ENCODE measurements at regions not wholly inside any gene's neighbourhood (a gene's known extent, or its start where the extent isn't known, plus 50 kb on each side); places are given as distances from the start of the nearest gene placed in this dataset.

DNA sequence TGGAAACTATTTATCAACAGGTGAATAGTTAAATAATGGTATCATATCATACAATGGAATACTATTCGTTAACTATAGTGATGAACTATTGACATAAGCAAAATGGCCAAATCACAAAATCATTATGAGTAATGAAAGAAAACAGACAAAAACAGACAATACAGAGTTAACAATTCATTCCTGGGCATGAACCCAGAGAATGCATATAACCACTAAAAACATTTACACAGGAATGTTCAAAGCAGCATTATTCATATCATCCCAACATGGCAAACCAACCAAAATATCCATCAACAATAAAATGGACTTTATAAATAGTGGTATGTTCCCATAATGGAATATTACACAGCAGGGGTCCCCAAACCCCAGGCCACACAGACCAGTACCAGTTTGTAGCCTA lies 131.2 kb upstream of the CYP1B1 start:
- Mint-ChIP-seq H3K9me3 (ENCODE audit: unreplicated experiment) (peaks cover 9% of the 10 kb centered on the region), H3K4me3 (ENCODE audit: unreplicated experiment) (no peak overlapping the region), H3K27ac (ENCODE audit: unreplicated experiment) (no peak overlapping the region), H3K27me3 (ENCODE audit: low read depth, unreplicated experiment) (no peaks in the 10 kb centered on the region), H3K36me3 (ENCODE audit: low read depth, unreplicated experiment) (no peaks in the 10 kb centered on the region), H3K4me1 (ENCODE audit: low read depth, unreplicated experiment) (no peaks in the 10 kb centered on the region)
- H3K27ac ChIP-seq (ENCODE audit: low read depth, low read length): no peak overlapping the region
- H3K4me1 ChIP-seq (ENCODE audit: insufficient read depth, low read length): no peaks in the 10 kb centered on the region
- no peak overlapping the region for H3K4me2 ChIP-seq (ENCODE audit: low read length)
- no peaks in the 10 kb centered on the region for H3K79me2 ChIP-seq (ENCODE audit: insufficient read depth, low read length)
- FAIRE-seq (no peak), DNase-seq (ENCODE audit: low read depth) (peak; percentile 69)
- no peak overlapping the region for H3K4me3 ChIP-seq (ENCODE audit: insufficient read depth, low read depth, low read length)
- H2AFZ ChIP-seq (ENCODE audit: low read depth, low read length): no peak overlapping the region
- no peaks in the 10 kb centered on the region for H3K9me3 ChIP-seq (ENCODE audit: insufficient read depth, low read depth, low read length)
- TF ChIP-seq, protein P1, sequence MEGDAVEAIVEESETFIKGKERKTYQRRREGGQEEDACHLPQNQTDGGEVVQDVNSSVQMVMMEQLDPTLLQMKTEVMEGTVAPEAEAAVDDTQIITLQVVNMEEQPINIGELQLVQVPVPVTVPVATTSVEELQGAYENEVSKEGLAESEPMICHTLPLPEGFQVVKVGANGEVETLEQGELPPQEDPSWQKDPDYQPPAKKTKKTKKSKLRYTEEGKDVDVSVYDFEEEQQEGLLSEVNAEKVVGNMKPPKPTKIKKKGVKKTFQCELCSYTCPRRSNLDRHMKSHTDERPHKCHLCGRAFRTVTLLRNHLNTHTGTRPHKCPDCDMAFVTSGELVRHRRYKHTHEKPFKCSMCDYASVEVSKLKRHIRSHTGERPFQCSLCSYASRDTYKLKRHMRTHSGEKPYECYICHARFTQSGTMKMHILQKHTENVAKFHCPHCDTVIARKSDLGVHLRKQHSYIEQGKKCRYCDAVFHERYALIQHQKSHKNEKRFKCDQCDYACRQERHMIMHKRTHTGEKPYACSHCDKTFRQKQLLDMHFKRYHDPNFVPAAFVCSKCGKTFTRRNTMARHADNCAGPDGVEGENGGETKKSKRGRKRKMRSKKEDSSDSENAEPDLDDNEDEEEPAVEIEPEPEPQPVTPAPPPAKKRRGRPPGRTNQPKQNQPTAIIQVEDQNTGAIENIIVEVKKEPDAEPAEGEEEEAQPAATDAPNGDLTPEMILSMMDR (IDR thresholded peaks at IDR 0.05; ENCODE audit: insufficient read depth, low read depth, low read length): no peak
- no peak for TF ChIP-seq EZH2 (IDR thresholded peaks at IDR 0.05; ENCODE audit: insufficient read depth, low read length)
- H3K36me3 ChIP-seq (ENCODE audit: insufficient read depth, low read length): no peaks in the 10 kb centered on the region
- H3K27me3 ChIP-seq (ENCODE audit: insufficient read depth, low read length): no peaks in the 10 kb centered on the region
- no peak overlapping the region for H3K9ac ChIP-seq (ENCODE audit: low read length)
- no peaks in the 10 kb centered on the region for H4K20me1 ChIP-seq (ENCODE audit: insufficient read depth, low read length)

DNA sequence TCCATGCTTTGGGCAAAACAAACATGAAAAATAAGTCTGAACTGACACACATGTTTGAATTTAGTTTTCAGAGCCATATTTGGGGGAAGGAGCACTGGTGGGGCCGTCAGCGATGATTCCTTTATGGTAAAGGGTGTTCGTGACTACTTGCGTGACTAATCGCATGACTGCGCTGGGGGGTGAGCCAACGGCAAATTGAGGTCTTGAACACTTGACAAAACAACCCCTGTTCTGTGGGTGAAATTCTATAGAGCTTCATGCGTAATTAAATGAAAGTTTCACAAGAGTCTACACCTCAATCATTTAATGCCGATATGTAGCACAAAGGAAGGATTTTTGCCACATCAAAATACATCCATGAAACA lies 127.5 kb upstream of the CYP1B1 start:
- Histone ChIP-seq H3K9me3 (ENCODE audit: insufficient read depth, low read depth, low read length) (no peaks in the 10 kb centered on the region), H3K4me1 (ENCODE audit: insufficient read depth, low read length) (no peaks in the 10 kb centered on the region), H3K79me2 (ENCODE audit: insufficient read depth, low read length) (no peaks in the 10 kb centered on the region), H4K20me1 (ENCODE audit: insufficient read depth, low read length) (no peaks in the 10 kb centered on the region), H3K9ac (ENCODE audit: low read length) (no peak overlapping the region), H3K4me3 (ENCODE audit: insufficient read depth, low read depth, low read length) (no peak overlapping the region), H2AFZ (ENCODE audit: low read depth, low read length) (peak overlapping the region; percentile 5), H3K36me3 (ENCODE audit: insufficient read depth, low read length) (no peaks in the 10 kb centered on the region), H3K27ac (ENCODE audit: low read depth, low read length) (peak overlapping the region; percentile 57), H3K4me2 (ENCODE audit: low read length) (peak overlapping the region; percentile 18), H3K27me3 (ENCODE audit: insufficient read depth, low read length) (no peaks in the 10 kb centered on the region)
- no peaks in the 10 kb centered on the region for H3K36me3 Mint-ChIP-seq (ENCODE audit: low read depth, unreplicated experiment)
- TF ChIP-seq EZH2 (IDR thresholded peaks at IDR 0.05; ENCODE audit: insufficient read depth, low read length): no peak
- TF ChIP-seq, protein P1 (IDR thresholded peaks at IDR 0.05; ENCODE audit: insufficient read depth, low read depth, low read length): no peak
- peaks cover 5% of the 10 kb centered on the region for H3K27me3 Mint-ChIP-seq (ENCODE audit: low read depth, unreplicated experiment)
- peaks cover 4% of the 10 kb centered on the region for H3K9me3 Mint-ChIP-seq (ENCODE audit: unreplicated experiment)
- no peaks in the 10 kb centered on the region for H3K4me1 Mint-ChIP-seq (ENCODE audit: low read depth, unreplicated experiment)
- H3K27ac Mint-ChIP-seq (ENCODE audit: unreplicated experiment): no peak overlapping the region
- no peak for FAIRE-seq
- H3K4me3 Mint-ChIP-seq (ENCODE audit: unreplicated experiment): no peak overlapping the region
- peak; percentile 54 for DNase-seq (ENCODE audit: low read depth)

DNA sequence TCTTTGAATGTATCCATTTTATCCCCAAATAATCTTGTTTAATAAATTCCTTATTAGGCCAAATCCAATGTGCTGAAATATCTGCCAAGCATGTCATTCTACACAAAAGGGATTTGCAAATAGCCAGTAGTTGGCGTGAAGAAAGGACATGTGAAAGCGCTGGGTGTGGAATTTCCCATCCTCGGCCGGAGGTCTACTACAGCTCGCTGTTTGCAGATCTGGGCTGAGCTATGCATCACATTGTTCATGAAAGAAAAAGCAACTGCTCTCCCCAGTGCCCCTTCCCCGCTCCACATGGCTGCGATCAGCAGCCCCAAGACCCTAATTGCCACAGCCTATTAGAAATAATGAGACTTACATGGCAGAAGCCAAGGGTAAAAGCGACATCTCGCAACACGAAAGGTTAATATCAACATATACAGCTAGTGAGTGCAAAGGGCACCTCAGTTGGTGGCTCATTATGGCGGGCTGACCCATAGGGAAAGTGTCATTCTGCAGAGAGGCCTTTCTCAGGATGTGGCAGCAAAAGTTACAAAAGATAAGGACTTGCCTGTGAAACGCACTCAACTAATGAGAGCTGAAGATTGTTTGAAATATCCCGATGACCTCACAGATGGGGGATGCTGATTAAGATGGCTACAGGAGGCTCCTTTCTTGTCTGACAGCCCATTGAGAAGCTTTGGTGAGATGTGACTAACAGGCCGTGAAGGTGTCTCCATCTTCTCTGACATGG lies 126.9 kb upstream of the CYP1B1 start:
- no peak for FAIRE-seq
- peaks cover 4% of the 10 kb centered on the region for H3K9me3 Mint-ChIP-seq (ENCODE audit: unreplicated experiment)
- Histone ChIP-seq H3K4me3 (ENCODE audit: insufficient read depth, low read depth, low read length) (no peak overlapping the region), H3K4me2 (ENCODE audit: low read length) (peak overlapping the region; percentile 18), H3K27ac (ENCODE audit: low read depth, low read length) (peak overlapping the region; percentile 57), H3K9me3 (ENCODE audit: insufficient read depth, low read depth, low read length) (no peaks in the 10 kb centered on the region), H4K20me1 (ENCODE audit: insufficient read depth, low read length) (no peaks in the 10 kb centered on the region), H2AFZ (ENCODE audit: low read depth, low read length) (peak overlapping the region; percentile 5), H3K4me1 (ENCODE audit: insufficient read depth, low read length) (no peaks in the 10 kb centered on the region), H3K79me2 (ENCODE audit: insufficient read depth, low read length) (no peaks in the 10 kb centered on the region), H3K9ac (ENCODE audit: low read length) (no peak overlapping the region), H3K36me3 (ENCODE audit: insufficient read depth, low read length) (no peaks in the 10 kb centered on the region), H3K27me3 (ENCODE audit: insufficient read depth, low read length) (no peaks in the 10 kb centered on the region)
- no peak overlapping the region for H3K4me3 Mint-ChIP-seq (ENCODE audit: unreplicated experiment)
- H3K27me3 Mint-ChIP-seq (ENCODE audit: low read depth, unreplicated experiment): peaks cover 9% of the 10 kb centered on the region
- no peak overlapping the region for H3K27ac Mint-ChIP-seq (ENCODE audit: unreplicated experiment)
- no peaks in the 10 kb centered on the region for H3K36me3 Mint-ChIP-seq (ENCODE audit: low read depth, unreplicated experiment)
- peak; percentile 35 for DNase-seq (ENCODE audit: low read depth)
- H3K4me1 Mint-ChIP-seq (ENCODE audit: low read depth, unreplicated experiment): no peaks in the 10 kb centered on the region
- no peak for TF ChIP-seq EZH2 (IDR thresholded peaks at IDR 0.05; ENCODE audit: insufficient read depth, low read length)
- TF ChIP-seq, protein P1 (IDR thresholded peaks at IDR 0.05; ENCODE audit: insufficient read depth, low read depth, low read length): no peak
